Stimulated activated naive CD4-positive, alpha-beta T cell treated with Interleukin-2 at 50 U/mL for 16 hours (primary cell): ENCODE measurements at regions not wholly inside any gene's neighbourhood (a gene's known extent, or its start where the extent isn't known, plus 50 kb on each side); places are given as distances from the start of the nearest gene placed in this dataset.
A peak's percentile ranks its signal among the peaks of the same experiment; 100 is the strongest.
"Not testable (repeated sequence)": the region's sequence is repeated elsewhere in the genome, so short reads cannot be mapped to it uniquely, and the experiment has no call there.

Experiments used
- DNase-seq: peaks from one replicate; lab custom pipeline; 2025; lab: John Stamatoyannopoulos, UW

DNA sequence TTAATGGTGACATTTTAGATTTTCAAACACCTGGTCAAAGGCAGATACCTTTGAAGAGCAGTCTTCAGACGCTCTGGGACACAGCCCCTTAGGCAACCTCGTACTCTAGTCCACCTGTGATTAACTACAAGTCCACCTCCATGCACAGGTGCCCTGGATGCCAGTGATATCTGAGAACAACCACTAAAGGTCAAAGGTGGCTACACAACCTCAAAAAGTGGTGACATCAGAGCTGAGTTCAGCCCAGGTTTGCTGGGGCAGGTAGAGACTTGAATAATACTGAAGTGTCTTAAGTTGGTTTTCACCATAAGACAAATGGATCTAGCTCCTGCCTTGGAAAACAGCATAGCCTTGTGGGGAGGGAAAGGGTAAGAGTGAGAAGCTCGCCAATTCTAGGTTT lies 143.4 kb upstream of the ADO start:
- DNase-seq = no peak

GRCh38 chr10:62662486-62662885 lies 142.0 kb upstream of the ADO start:
- DNase-seq = no peak

DNA sequence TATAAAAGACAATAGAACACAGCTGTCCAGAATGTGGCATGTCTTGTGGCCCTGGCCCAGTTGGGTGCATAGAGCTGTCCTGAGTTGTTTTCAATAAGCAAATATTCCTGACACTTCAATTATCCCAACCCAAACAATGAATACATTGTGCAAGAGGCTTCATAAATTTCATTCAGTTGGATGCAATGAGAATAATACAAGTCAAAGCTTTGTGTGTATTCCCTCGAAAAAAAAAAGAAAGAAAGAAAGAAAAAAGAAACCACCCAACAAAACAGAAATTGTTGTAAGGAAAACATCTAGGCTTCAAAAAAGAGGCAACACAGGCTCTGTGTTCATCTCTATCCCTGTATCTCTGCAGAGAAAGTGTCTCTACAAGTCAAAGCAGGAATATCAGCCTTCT lies 138.7 kb upstream of the ADO start:
- DNase-seq = no peak

DNA sequence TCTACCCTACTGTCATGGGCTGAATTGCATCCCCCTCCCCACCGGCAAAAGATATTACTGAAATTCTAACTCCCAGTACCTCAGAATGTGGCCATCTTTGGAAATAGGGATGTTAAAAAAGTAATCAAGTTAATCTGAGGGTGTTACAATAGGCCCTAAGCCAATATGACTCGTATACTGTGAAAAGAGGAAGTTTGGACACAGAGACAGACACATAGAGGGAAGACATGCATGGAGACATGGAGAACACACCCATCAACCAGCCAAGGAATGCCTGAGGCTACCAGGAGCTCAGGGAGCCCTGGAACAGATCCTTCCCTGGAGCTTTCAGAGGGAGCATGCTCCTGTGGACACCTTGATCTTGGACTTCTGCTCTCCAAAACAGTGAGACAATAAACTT lies 138.2 kb upstream of the ADO start:
- no peak for DNase-seq

DNA sequence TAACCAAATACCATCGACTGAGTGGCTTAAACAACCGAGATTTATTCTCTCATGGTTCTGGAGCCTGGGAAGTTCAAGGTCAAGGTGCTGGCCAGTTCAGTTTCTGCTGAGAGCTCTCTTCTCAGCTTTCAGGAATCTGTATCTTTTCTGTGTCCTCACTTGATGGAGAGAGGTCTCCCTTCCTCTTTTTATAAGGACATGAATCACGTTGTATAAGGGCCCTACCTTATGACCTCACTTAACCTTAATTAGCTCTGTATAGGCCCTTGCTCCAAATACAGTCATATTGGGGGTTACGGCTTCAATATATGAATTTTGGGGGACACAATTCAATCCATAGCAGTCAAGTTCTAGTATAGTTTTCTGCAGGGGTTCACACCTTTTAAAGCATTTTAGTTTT lies 135.2 kb upstream of the ADO start:
- no peak for DNase-seq

- DNase-seq = no peak
Measured at GRCh38 chr10:62671104-62671503, 133.4 kb upstream of the ADO start.

DNA sequence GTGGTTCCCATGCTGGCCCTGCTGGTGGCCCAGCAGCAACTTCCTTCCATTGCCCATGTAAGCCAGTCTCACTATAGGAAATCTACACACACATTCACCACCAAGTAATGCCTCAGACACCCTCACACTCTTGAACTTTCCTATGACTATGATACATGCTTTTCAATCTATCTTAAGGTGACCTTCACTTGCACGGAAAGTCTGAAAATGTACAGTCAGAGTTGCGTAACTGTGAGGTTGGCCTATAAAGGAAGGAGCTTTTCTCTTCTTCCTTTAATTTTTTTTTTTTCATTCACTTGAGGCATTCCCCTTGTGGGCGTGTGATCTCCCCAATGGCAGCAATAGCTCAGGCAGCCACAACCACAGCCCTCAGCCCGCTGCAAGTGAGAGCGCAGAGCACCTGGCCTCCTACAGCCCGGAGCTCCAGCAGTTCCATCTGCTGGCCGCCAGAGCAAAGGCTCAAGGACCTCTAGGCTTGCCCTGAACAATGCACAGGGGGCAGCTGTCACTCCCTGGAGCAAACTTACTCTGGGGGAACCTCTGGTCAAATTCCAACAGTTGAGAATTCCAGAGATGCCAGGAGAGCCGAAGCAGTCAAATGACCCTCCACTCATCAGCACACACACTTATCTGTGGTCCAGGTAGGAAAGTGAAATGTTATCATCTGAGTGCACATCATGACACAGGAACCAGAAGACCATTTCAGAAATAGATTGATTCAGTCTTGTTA lies 123.1 kb upstream of the ADO start:
- peak; percentile 89 for DNase-seq

GRCh38 chr10:62684911-62685310 lies 119.6 kb upstream of the ADO start:
- no peak for DNase-seq

- no peak for DNase-seq
Measured at GRCh38 chr10:62687230-62687748, 117.2 kb upstream of the ADO start.

DNA sequence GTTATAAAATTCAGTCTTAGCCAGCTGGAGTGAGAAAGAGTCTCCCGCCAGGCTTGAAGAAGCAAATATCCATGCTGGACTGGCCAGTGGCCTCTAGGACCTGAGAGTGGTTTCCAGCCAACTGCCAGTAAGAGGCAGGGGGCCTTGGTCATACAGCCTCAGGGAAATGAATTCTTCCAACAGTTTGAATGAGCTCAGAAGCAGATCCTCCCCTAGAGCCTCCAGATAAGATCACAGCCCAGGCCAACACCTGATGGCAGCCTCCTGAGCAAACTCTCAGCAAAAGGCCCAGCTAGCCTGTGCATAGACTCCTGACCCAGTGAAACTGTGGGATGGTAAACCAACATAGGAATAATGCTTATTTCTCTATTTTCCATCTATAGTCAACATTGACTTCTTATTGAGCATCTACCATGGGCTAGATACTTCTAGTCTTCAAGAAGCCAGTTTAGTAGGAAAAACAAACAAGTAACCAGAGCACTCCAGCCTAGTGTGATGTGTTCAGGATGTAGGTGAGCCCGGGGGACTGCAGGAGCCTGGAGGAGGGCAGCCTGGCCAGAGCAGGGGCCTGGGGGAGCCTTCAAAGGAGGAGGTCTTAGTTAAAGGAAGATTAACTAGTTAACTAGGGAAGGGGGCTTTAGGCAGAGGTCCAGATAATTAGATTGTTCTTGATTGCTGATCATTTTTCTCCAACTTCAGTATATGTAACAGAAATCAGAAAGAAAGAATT lies 115.4 kb upstream of the ADO start:
- DNase-seq = no peak

DNA sequence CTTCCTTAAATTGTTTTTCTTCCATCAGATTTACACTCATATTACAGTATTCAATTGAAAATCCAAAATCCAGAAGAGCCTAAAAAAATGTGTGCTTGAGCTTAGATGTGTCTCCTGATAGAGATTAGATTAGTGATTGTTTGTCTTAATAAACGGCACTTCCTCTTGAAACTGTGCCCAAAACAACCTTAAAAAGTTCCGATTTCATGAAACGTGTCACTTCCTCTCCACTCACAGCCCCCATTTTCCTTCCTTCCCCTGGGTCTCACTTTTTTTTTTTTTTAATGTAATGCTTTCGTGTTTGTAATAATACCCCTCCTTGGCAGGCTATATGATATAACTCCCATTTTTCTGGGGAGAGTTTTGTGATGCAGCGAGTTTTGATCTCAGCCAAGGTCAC lies 114.8 kb upstream of the ADO start:
- DNase-seq = no peak

GRCh38 chr10:62690703-62691102 lies 113.8 kb upstream of the ADO start:
- DNase-seq = no peak

GRCh38 chr10:62691336-62691735 lies 113.2 kb upstream of the ADO start:
- no peak for DNase-seq

DNA sequence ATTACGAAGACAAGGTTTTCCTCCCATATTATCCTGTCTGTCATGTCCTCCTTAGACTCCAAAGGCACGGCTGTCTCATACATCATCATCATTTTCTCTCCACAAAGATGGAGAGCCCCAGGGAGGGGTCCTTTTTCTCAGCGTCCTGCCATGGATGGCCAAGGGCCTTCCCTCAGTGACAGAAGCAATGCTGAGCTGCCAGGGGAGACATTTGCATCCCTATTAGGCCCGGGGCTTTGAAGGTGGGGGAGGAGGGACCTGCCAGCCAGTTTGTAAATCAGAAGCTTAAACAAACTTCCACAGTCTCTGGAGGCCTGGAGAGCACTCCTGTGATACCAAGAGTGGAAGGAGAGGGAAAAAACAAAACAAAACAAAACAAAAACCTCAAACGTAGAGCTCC lies 112.4 kb upstream of the ADO start:
- DNase-seq = no peak

DNA sequence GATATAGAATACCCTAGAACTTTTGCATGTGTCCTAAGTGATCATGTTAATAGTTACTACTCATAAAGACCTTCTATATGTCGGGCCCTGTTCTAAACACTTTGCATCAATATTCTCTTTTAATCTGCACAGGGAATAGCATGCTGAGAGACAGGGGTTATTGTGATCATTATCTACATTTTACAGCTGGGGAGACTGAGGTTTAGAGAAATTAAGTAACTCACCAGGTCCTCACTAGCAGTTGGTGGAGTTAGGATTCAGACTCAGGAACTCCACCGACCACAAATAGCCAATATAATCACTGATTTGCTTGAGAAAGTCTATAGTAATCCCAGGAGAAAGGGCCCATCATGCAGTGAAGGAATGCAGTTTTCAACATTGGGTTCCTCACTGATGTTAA lies 111.2 kb upstream of the ADO start:
- no peak for DNase-seq

GRCh38 chr10:62694537-62695126 lies 109.9 kb upstream of the ADO start:
- DNase-seq = no peak

- no peak for DNase-seq
Measured at GRCh38 chr10:62696798-62697197, 107.7 kb upstream of the ADO start.

DNA sequence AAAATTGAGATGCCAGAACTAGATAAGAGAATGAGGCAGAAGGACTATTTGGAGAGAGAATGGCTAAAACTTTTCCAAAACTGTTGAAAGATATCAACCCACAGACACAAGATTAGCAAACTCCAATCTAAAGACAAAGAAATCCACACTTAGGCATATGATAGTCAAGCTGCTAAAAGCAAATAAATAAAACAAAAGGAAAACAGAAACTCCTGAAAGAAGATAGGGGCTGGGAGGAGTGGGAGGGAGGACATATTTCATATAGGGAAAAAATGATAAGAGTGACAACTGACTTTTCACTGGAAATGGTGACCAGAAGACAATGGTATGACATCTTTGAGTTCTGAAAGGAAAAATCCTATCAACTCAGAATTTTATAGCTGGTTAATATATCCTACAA lies 105.4 kb upstream of the ADO start:
- no peak for DNase-seq

DNA sequence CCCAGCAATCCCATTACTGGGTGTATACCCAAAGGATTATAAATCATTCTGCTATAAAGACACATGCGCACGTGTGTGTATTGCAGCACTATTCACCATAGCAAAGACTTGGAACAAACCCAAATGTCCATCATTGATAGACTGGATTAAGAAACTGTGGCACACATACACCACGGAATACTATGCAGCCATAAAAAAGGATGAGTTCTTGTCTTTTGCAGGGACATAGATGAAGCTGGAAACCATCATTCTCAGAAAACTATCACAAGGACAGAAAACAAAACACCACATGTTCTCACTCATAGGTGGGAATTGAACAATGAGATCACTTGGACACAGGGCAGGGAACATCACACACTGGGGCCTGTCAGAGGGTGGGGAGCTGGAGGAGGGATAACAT lies 100.4 kb upstream of the ADO start:
- not testable (repeated sequence) for DNase-seq

DNA sequence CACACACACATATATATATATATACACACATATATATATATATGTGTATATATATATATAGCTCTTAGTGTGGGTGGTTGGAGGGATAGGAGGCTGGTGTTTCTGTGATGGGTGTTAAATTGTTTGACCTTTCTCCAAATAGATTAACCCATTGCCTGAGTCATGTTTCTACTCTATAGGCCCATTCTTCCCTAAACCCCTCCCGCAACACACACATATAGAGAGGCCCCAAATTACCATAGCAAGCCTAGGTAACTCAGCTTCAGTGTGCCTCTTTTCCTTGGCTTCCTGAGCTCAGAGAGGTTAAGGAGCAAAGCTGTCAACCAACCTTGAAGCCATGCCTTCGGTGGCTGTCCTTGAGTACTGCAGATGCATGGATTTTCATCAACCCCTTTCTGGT lies 98.7 kb upstream of the ADO start:
- no peak for DNase-seq

- no peak for DNase-seq
Measured at GRCh38 chr10:62707810-62708209, 96.7 kb upstream of the ADO start.

DNA sequence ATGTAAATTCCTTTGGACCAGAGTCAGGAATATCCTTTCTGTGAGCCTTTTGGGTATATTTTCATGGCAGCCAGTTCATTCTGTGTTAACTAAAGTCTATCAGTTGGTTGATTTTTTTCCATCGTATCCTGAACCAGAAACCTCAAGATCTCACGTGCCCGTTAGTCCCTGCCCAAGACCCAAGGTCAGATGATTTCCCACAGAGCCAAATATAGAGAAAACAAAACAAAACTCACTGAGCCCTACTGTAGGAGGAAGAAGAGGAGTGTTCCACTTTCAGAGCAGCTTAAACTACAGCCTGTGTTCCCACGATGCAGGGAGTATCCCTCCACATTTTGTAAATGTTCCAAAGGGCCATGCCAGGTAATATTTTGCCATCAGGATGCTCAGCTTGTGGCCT lies 96.0 kb upstream of the ADO start:
- no peak for DNase-seq

DNA sequence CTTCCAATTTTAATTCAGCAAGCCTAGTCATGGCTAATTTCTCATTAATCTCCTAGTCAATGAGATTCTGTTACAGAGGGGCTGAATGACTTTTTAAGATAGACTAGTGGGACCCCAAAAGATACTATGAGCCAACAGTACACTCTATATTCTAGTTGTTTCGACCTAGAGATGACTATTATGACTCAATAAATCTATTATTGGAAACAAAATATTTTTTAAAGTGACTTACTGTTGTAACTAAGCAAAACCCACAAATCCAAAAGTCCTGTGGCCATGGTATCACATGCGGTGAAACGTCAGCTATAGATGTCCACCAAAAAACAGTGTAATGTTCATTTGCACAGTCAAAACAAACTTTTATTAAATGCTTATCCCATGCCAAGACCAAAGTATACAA lies 95.3 kb upstream of the ADO start:
- DNase-seq = no peak
